ENCODE measurements at regions not wholly inside any gene's neighbourhood (a gene's known extent, or its start where the extent isn't known, plus 50 kb on each side); places are given as distances from the start of the nearest gene placed in this dataset.

- TF ChIP-seq, protein P1, sequence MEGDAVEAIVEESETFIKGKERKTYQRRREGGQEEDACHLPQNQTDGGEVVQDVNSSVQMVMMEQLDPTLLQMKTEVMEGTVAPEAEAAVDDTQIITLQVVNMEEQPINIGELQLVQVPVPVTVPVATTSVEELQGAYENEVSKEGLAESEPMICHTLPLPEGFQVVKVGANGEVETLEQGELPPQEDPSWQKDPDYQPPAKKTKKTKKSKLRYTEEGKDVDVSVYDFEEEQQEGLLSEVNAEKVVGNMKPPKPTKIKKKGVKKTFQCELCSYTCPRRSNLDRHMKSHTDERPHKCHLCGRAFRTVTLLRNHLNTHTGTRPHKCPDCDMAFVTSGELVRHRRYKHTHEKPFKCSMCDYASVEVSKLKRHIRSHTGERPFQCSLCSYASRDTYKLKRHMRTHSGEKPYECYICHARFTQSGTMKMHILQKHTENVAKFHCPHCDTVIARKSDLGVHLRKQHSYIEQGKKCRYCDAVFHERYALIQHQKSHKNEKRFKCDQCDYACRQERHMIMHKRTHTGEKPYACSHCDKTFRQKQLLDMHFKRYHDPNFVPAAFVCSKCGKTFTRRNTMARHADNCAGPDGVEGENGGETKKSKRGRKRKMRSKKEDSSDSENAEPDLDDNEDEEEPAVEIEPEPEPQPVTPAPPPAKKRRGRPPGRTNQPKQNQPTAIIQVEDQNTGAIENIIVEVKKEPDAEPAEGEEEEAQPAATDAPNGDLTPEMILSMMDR (IDR thresholded peaks at IDR 0.05; ENCODE audit: extremely low read depth in 1 of 2, insufficient read depth in 1 of 2, low read depth in 1 of 2, low read length in 2 of 2) = no peak
- TF ChIP-seq EZH2 (IDR thresholded peaks at IDR 0.05; ENCODE audit: borderline replicate concordance, low read depth, low read length, severe bottlenecking) (no peak), POLR2A (IDR thresholded peaks at IDR 0.05; ENCODE audit: low read depth, low read length) (no peak), MAX (IDR thresholded peaks at IDR 0.05; ENCODE audit: insufficient read depth, insufficient read length) (no peak), POLR2AphosphoS5 (IDR thresholded peaks at IDR 0.05; ENCODE audit: insufficient read depth, low read depth, low read length) (no peak), JUN (IDR thresholded peaks at IDR 0.05; ENCODE audit: borderline replicate concordance, insufficient read depth, insufficient read length, low read depth) (no peak), MYC (IDR thresholded peaks at IDR 0.05; ENCODE audit: low read depth, low read length) (no peak)
Observed at GRCh38 chr12:46537387-46537955, 164.9 kb upstream of the SLC38A2 start.

Data from endothelial cell of umbilical vein (primary cell).